HS-27A (cell line): ENCODE measurements at regions not wholly inside any gene's neighbourhood (a gene's known extent, or its start where the extent isn't known, plus 50 kb on each side); places are given as distances from the start of the nearest gene placed in this dataset.

Source experiments
- DNase-seq: peaks from one replicate; pipeline ENCODE4 v3.0.0-alpha.2; 2012; ENCODE audit warnings: low read depth, missing footprints

GRCh38 chr2:59440491-59440890 is 1113.0 kb downstream of the BCL11A start:
- DNase-seq = no peak

GRCh38 chr2:59435635-59436034 is 1117.8 kb downstream of the BCL11A start:
- DNase-seq = no peak

GRCh38 chr2:59428940-59429339 is 1124.5 kb downstream of the BCL11A start:
- DNase-seq = no peak

- no peak for DNase-seq
Measured at GRCh38 chr2:59427980-59428379, 1125.5 kb downstream of the BCL11A start.

- DNase-seq = no peak
Measured at GRCh38 chr2:59425247-59425646, 1128.2 kb downstream of the BCL11A start.

- no peak for DNase-seq
Measured at GRCh38 chr2:59413751-59414570, 1139.5 kb downstream of the BCL11A start.

- no peak for DNase-seq
Measured at GRCh38 chr2:59399126-59399525, 1154.3 kb downstream of the BCL11A start.

GRCh38 chr2:59398081-59398480 is 1155.4 kb downstream of the BCL11A start:
- no peak for DNase-seq

GRCh38 chr2:59395119-59395518 is 1154.0 kb upstream of the FANCL start:
- DNase-seq = no peak

- no peak for DNase-seq
Measured at GRCh38 chr2:59391896-59392295, 1150.8 kb upstream of the FANCL start.

- no peak for DNase-seq
Measured at GRCh38 chr2:59390581-59390980, 1149.5 kb upstream of the FANCL start.

GRCh38 chr2:59389240-59389639 is 1148.1 kb upstream of the FANCL start:
- DNase-seq = no peak

GRCh38 chr2:59385971-59386370 is 1144.8 kb upstream of the FANCL start:
- DNase-seq = no peak

- no peak for DNase-seq
Measured at GRCh38 chr2:59383473-59383872, 1142.3 kb upstream of the FANCL start.

GRCh38 chr2:59378127-59378526 is 1137.0 kb upstream of the FANCL start:
- DNase-seq = no peak

- no peak for DNase-seq
Measured at GRCh38 chr2:59366288-59366687, 1125.2 kb upstream of the FANCL start.

- DNase-seq = no peak
Measured at GRCh38 chr2:59354498-59354897, 1113.4 kb upstream of the FANCL start.

GRCh38 chr2:59353306-59353921 is 1112.3 kb upstream of the FANCL start:
- no peak for DNase-seq

GRCh38 chr2:59342166-59342565 is 1101.0 kb upstream of the FANCL start:
- DNase-seq = no peak

GRCh38 chr2:59339837-59340207 is 1098.7 kb upstream of the FANCL start:
- DNase-seq = no peak

- no peak for DNase-seq
Measured at GRCh38 chr2:59339121-59339836, 1098.2 kb upstream of the FANCL start.

- no peak for DNase-seq
Measured at GRCh38 chr2:59333007-59333406, 1091.9 kb upstream of the FANCL start.
